ENCODE measurements at regions not wholly inside any gene's neighbourhood (a gene's known extent, or its start where the extent isn't known, plus 50 kb on each side); places are given as distances from the start of the nearest gene placed in this dataset.

DNA sequence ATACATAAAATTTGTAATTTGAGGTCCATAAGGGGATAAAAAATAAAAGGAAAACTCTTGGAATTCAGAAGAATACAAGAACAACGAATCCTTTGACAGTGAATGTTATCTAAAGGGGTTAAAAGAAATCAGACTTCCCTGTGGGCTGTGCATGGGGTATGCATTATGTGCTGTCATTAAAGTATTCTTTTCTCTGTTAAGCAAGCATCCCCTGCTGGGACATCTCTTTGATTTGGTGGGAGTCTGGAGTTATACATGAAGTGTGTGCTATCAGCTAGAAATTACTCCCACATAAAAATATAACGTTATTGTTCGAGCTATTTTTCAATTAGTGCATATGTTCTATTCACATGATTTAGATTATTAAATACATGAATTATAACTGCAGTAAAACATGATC is 195.2 kb downstream of the CENPW start:
- H3K4me2 ChIP-seq = no peak overlapping the region
- no peak overlapping the region for H2AFZ ChIP-seq (ENCODE audit: low read depth)
- H4K20me1 ChIP-seq (ENCODE audit: insufficient read depth) = no peaks in the 10 kb centered on the region
- no peak overlapping the region for H3K27ac ChIP-seq
- no peaks in the 10 kb centered on the region for H3K27me3 ChIP-seq (ENCODE audit: insufficient read depth, low read depth)
- H3K36me3 ChIP-seq (ENCODE audit: insufficient read depth) = no peaks in the 10 kb centered on the region
- H3K4me3 ChIP-seq (IDR thresholded peaks at IDR 0.05; ENCODE audit: insufficient read depth, low read depth, low read length) = no peak overlapping the region
- TF ChIP-seq, protein P1, sequence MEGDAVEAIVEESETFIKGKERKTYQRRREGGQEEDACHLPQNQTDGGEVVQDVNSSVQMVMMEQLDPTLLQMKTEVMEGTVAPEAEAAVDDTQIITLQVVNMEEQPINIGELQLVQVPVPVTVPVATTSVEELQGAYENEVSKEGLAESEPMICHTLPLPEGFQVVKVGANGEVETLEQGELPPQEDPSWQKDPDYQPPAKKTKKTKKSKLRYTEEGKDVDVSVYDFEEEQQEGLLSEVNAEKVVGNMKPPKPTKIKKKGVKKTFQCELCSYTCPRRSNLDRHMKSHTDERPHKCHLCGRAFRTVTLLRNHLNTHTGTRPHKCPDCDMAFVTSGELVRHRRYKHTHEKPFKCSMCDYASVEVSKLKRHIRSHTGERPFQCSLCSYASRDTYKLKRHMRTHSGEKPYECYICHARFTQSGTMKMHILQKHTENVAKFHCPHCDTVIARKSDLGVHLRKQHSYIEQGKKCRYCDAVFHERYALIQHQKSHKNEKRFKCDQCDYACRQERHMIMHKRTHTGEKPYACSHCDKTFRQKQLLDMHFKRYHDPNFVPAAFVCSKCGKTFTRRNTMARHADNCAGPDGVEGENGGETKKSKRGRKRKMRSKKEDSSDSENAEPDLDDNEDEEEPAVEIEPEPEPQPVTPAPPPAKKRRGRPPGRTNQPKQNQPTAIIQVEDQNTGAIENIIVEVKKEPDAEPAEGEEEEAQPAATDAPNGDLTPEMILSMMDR (conservative IDR thresholded peaks at IDR 0.05; ENCODE audit: low read depth, low read length) = no peak
- H3K9ac ChIP-seq = no peak overlapping the region
- H3K4me1 ChIP-seq (ENCODE audit: low read depth, poor library complexity, severe bottlenecking) = no peaks in the 10 kb centered on the region
- H3K79me2 ChIP-seq (ENCODE audit: insufficient read depth, low read depth) = no peaks in the 10 kb centered on the region

DNA sequence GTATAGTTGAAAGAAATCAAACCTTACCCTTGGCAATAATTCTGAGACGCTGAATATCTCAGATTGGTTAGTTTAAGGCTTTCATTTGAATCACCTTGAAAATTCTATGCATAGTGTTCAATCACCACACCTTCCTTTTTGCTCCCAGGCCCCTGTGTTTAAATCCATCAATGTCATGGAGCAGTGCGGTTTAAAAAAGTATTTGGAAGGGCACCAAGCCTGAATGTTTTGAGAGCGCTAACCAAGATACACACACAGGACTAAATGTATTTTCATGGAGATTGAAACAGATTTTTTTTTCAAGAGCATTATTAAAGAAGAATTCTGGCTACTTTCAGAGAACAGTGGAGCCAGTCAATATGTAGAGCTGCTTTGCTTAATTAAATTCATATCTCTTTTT is 195.7 kb downstream of the CENPW start:
- Histone ChIP-seq H3K4me3 (IDR thresholded peaks at IDR 0.05; ENCODE audit: insufficient read depth, low read depth, low read length) (no peak overlapping the region), H3K27me3 (ENCODE audit: insufficient read depth, low read depth) (no peaks in the 10 kb centered on the region), H3K79me2 (ENCODE audit: insufficient read depth, low read depth) (no peaks in the 10 kb centered on the region), H2AFZ (ENCODE audit: low read depth) (no peak overlapping the region), H3K4me2 (no peak overlapping the region), H3K4me1 (ENCODE audit: low read depth, poor library complexity, severe bottlenecking) (no peaks in the 10 kb centered on the region), H3K36me3 (ENCODE audit: insufficient read depth) (no peaks in the 10 kb centered on the region), H4K20me1 (ENCODE audit: insufficient read depth) (no peaks in the 10 kb centered on the region), H3K27ac (no peak overlapping the region), H3K9ac (no peak overlapping the region)
- TF ChIP-seq, protein P1 (conservative IDR thresholded peaks at IDR 0.05; ENCODE audit: low read depth, low read length) = no peak

DNA sequence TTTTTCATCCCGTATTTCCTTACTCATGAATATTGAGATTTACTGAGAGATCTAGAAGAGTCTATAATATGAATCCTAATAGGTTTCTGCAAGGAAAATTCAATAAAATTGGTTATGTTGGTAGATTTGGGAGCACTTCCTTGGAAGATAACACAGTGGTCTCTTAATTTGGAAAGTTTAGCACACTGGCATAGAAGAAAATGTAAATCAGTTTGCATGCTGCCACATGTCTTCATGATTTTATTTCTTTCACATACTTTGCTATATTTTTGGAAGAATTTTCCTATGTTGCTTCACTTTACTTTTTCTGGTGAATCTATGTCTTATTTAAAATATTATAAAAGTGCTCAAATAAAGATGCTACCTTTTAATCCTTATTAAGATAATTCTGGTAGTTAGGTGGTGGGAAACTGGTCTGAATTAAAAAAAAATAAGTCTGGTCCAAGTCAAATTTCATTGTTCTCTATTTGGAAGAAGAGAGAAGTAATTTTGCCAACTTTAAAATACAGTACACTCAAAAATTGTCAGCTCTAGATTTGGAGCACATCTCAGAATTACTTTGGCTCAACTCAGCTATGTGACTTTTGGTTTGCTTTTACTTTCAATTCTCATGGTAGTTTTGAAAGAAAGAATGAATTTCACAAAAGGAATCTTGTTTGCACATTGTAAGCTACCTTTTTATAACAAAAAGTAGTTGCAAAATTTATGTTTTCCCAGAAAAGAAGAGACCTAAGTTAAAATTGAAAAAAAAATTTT is 197.3 kb downstream of the CENPW start:
- no peak overlapping the region for H3K27ac ChIP-seq
- no peak overlapping the region for H3K4me3 ChIP-seq (IDR thresholded peaks at IDR 0.05; ENCODE audit: insufficient read depth, low read depth, low read length)
- no peaks in the 10 kb centered on the region for H3K36me3 ChIP-seq (ENCODE audit: insufficient read depth)
- no peaks in the 10 kb centered on the region for H3K27me3 ChIP-seq (ENCODE audit: insufficient read depth, low read depth)
- no peaks in the 10 kb centered on the region for H3K4me1 ChIP-seq (ENCODE audit: low read depth, poor library complexity, severe bottlenecking)
- H3K79me2 ChIP-seq (ENCODE audit: insufficient read depth, low read depth) = no peaks in the 10 kb centered on the region
- no peak overlapping the region for H3K4me2 ChIP-seq
- no peak overlapping the region for H3K9ac ChIP-seq
- no peak overlapping the region for H2AFZ ChIP-seq (ENCODE audit: low read depth)
- H4K20me1 ChIP-seq (ENCODE audit: insufficient read depth) = no peaks in the 10 kb centered on the region
- TF ChIP-seq, protein P1 (conservative IDR thresholded peaks at IDR 0.05; ENCODE audit: low read depth, low read length) = no peak

DNA sequence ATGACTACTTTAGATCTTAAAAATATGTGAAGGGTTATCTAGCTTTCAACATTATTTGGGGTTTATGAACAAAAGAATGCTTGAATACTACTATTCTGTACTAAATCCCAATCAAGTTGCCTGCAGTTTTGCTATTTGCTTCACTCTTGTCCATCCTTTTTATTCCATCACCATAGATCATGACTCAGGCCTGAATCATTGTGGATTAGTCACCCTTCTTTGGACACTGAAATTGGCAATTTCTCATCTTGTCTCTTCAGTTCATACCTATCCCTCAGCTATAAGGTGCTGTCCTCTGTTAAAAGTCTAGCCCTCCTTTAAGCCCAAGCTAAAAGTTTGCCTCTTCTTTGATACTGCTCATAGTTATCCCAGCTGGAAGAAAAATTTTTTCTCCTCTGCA is 199.1 kb downstream of the CENPW start:
- Histone ChIP-seq H3K27me3 (ENCODE audit: insufficient read depth, low read depth) (no peaks in the 10 kb centered on the region), H3K36me3 (ENCODE audit: insufficient read depth) (no peaks in the 10 kb centered on the region), H2AFZ (ENCODE audit: low read depth) (no peak overlapping the region), H3K4me3 (IDR thresholded peaks at IDR 0.05; ENCODE audit: insufficient read depth, low read depth, low read length) (no peak overlapping the region), H3K79me2 (ENCODE audit: insufficient read depth, low read depth) (no peaks in the 10 kb centered on the region), H3K4me1 (ENCODE audit: low read depth, poor library complexity, severe bottlenecking) (no peaks in the 10 kb centered on the region), H4K20me1 (ENCODE audit: insufficient read depth) (no peaks in the 10 kb centered on the region), H3K9ac (no peak overlapping the region), H3K27ac (no peak overlapping the region), H3K4me2 (no peak overlapping the region)
- TF ChIP-seq, protein P1 (conservative IDR thresholded peaks at IDR 0.05; ENCODE audit: low read depth, low read length) = no peak
